HG03066 (cell line): ENCODE measurements at regions not wholly inside any gene's neighbourhood (a gene's known extent, or its start where the extent isn't known, plus 50 kb on each side); places are given as distances from the start of the nearest gene placed in this dataset.
"Not testable (repeated sequence)": the region's sequence is repeated elsewhere in the genome, so short reads cannot be mapped to it uniquely, and the experiment has no call there.

Experiments
- ATAC-seq: cut with Tn5 transposase; IDR thresholded peaks from one replicate; pipeline ENCODE4 v1.9.1; 2021; ENCODE audit warnings: low read depth; ENCODE audit not compliant: unreplicated experiment

GRCh38 chr3:107132674-107133073, 244.6 kb upstream of the CCDC54 start:
- ATAC-seq = no peak

DNA sequence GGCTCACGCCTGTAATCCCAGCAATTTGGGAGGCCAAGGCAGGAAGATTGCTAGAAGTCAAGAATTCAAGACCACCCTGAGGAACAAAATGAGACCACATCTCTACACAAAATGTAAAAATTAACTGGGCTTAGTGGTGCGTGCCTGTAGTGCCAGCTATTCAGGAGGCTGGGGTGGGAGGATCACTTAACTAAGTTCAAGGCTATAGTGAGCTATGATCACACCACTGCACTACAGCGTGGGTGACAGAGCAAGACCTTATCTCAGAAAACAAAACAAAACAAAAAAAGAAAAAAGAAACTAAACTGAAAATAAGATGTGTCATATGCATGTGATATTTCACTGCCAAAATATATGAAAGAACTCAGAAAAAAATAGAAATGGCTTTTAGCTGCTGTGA, 243.3 kb upstream of the CCDC54 start:
- no peak for ATAC-seq

- no peak for ATAC-seq
Observed at GRCh38 chr3:107142171-107142570, 235.1 kb upstream of the CCDC54 start.

DNA sequence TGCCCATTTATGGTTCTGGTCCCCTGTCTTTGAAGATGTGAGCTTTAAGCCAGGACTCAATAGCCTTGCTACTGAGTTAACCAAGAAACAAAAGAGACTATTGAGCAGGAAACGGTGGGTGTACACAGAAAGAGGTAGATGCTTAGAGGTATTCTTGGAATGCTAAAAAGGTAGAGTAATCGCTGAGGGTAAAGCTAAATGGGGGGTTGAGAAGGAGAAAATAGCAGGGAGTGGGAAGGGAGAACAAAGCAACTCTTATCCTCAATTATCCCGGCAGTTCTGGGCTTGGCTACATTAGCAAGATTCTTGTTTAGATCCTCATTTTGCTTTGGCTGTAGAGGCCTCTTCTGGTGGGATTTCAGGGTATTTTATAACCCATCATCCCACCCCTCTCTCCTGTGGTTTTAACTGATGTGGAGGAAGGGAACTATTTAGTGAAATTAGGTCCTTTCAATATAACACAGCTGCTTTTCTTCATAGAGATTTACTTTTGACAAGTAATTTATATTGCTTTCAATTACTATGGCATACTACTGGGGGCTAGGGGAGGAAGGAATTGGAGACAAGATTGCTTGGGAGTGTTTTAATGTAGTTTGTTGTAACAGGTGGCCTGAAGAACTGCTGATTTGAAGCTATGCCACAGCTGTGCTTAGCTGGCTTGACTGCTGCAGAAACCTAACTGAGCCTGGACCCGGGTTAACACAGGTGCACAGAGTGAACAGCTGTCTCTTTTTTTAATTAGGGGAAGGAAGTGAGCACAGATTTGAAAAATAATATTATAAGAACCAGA, 234.3 kb upstream of the CCDC54 start:
- no peak for ATAC-seq

DNA sequence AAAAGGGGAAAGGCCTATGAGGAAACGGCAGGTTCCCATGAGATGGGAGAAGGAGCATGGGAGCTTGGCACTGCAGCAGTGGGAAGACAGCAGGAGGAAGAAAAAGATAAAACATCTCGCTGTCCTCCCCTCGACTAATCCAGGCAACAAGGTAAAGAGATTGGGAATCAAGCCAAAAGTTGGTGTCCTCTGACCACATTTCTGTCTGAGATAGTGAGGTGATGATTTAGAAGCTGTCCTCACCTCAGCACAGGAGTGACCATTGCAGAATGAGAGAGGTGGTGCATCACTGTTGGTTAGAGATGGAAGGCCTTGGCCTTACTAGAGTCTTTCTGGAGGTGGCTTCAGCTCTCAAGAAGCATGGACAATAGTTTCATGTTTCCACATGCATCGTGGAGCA, 226.6 kb upstream of the CCDC54 start:
- no peak for ATAC-seq

- no peak for ATAC-seq
Observed at GRCh38 chr3:107153981-107154380, 223.3 kb upstream of the CCDC54 start.

DNA sequence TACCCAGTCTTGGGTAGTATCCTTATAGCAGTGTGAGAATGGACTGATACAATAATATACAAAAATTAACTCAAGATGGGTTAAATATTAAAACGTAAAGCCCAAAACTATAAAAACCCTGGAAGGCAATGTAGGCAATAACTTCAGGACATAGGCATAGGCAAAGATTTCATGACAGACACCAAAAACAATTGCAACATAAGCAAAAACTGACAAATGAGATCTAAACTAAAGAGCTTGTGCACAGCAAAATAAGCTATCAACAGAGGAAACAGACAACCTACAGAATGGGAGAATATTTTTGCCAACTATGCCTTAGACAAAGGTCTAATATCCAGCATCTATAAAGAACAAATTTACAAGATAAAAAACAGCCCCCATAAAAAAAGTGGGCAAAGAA, 204.8 kb upstream of the CCDC54 start:
- ATAC-seq = no peak

DNA sequence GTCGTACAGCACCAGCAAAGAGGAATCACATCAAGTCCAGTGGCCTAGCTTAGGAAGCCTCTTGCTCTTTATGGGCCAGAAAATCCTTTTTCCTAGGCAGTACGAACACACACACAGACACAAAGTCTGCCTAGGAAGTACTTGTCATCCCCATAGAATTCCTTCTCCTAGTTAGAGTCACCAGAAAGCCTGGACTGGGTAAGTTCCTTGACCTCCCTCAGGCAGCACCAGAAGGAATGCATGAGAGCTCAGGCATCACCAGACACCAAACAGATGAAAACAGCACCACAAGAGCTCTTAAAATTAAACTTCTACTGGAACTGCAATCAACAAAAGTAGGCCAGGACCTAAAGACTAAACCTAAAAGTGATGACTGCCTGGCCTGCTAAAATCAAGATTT, 192.9 kb upstream of the CCDC54 start:
- ATAC-seq = no peak

DNA sequence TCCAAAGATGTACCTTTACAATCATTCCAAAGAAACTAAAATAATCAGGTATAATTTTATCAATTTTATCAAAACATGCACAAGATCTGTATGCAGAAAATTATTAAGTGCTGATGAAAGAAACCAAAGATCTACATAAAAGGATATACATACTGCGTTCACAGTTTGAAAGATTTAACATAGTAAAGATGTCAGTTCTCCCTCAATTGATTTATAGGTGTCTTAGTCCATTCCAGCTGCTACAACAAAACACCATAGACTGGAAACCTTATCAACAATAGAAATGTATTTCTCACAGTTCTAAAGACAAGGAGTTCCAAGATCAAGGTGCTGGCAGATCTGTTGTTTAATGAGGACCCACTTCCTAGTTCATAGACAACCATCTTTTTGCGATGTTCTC, 189.0 kb upstream of the CCDC54 start:
- no peak for ATAC-seq

GRCh38 chr3:107189158-107189791, 188.0 kb upstream of the CCDC54 start:
- no peak for ATAC-seq

DNA sequence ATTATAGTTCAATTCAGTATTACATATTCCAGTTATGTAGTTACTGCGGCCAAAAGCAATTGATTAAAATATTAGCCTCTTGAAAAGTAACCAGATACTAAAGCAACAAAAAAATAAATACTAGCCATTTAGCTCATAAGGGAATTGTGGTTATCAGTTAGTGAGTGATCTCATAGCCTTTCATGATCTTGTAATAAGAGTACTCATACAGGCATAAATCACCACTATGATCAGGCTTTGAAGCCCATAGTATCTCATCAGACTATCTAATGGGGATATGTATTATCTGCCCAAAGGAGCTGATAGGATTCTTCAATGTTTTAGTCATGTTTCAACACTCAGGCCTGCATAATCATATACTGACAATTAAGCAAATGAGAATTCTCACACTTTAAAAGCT, 184.1 kb upstream of the CCDC54 start:
- no peak for ATAC-seq

GRCh38 chr3:107198581-107199181, 178.6 kb upstream of the CCDC54 start:
- no peak for ATAC-seq

DNA sequence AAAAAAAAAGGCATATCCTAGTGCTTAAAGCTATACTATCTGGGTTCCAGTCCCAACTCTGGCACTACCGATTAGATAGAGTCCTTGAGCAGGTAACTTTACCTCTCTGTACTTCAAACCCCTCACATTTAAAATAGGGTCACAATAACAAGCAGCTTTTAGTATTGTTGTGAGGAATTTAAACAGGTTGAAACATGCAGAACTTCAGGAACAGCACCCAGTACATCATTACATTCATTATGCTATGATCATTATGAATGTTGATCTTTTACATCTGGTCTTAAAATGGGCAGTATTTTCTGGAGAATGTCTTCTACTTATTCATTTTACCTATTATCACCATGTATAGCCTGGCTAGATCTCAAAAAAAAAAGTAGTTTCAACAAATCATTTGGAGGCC, 176.1 kb upstream of the CCDC54 start:
- ATAC-seq = no peak

- not testable (repeated sequence) for ATAC-seq
Observed at GRCh38 chr3:107202885-107203284, 174.4 kb upstream of the CCDC54 start.

DNA sequence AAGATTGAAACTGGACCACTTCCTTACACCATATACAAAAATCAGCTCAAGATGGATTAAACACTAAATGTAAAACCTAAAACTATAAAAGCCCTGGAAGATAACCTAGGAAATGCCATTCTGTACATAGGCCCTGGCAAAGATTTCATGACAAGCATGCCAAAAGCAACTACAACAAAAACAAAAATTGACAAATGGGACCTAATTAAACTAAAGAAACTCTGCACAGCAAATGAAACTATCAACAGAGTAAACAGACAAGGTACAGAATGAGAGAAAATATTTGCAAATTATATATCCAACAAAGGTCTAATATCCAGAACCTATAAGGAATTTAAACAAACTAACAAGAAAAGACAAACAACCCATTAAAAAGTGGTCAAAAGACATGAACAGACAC, 173.1 kb upstream of the CCDC54 start:
- ATAC-seq = no peak

- no peak for ATAC-seq
Observed at GRCh38 chr3:107205358-107205757, 171.9 kb upstream of the CCDC54 start.

- ATAC-seq = no peak
Observed at GRCh38 chr3:107206141-107206540, 171.1 kb upstream of the CCDC54 start.

- no peak for ATAC-seq
Observed at GRCh38 chr3:107206945-107207344, 170.3 kb upstream of the CCDC54 start.

GRCh38 chr3:107208100-107208499, 169.1 kb upstream of the CCDC54 start:
- no peak for ATAC-seq

GRCh38 chr3:107208796-107209195, 168.4 kb upstream of the CCDC54 start:
- ATAC-seq = no peak

- ATAC-seq = no peak
Observed at GRCh38 chr3:107209302-107209990, 167.8 kb upstream of the CCDC54 start.
